ENCODE measurements at regions not wholly inside any gene's neighbourhood (a gene's known extent, or its start where the extent isn't known, plus 50 kb on each side); places are given as distances from the start of the nearest gene placed in this dataset.

- TF ChIP-seq CTCF (conservative IDR thresholded peaks at IDR 0.05; ENCODE audit: low read depth, low read length) (no peak), EZH2phosphoT487 (IDR thresholded peaks at IDR 0.05; ENCODE audit: borderline replicate concordance, low read length) (no peak), EZH2 (IDR thresholded peaks at IDR 0.05; ENCODE audit: low read length, unreplicated experiment) (no peak)
Measured at GRCh38 chr12:125531574-125531973, 466.3 kb downstream of the AACS start.

Data from PC-3 (cell line).